Endothelial cell of umbilical vein (primary cell): ENCODE measurements at regions not wholly inside any gene's neighbourhood (a gene's known extent, or its start where the extent isn't known, plus 50 kb on each side); places are given as distances from the start of the nearest gene placed in this dataset.
"Not testable (repeated sequence)": the region's sequence is repeated elsewhere in the genome, so short reads cannot be mapped to it uniquely, and the experiment has no call there.

Source experiments
- BruUV-seq: library from RNA; stranded (reverse); fragments of 400-500 nt; replicated peaks from 2 replicates; lab custom pipeline; 2021; lab: Mats Ljungman, UMichigan
- CTCF ChIA-PET: fragments of 300-600, 350-600 bp; sonication (Branson Sonifier 250); formaldehyde crosslinking; loops from one replicate; lab custom pipeline; 2021; ENCODE audit warnings: antibody characterized with exemption, inconsistent platforms; lab: Charles Lee
- POLR2A ChIA-PET: fragments of 300-600, 350-600 bp; sonication (Branson Sonifier 250); formaldehyde crosslinking; loops from one replicate; lab custom pipeline; 2021; ENCODE audit warnings: antibody characterized with exemption, inconsistent platforms; lab: Charles Lee
- DNase-seq: peaks from one replicate; pipeline ENCODE4 v3.0.0-alpha.2; 2011; ENCODE audit warnings: low read depth, low spot score
- FAIRE-seq: peaks from 2 replicates; lab custom pipeline; 2011; peaks lifted over from hg19 to GRCh38; lab: Jason Lieb, UNC
- H2AFZ ChIP-seq: 2 replicates; pipeline ENCODE4 v1.6.0; 2012; ENCODE audit warnings: low read depth, low read length, control low read depth, inconsistent platforms
- H3K27ac ChIP-seq: 2 replicates; pipeline ENCODE4 v1.5.1; 2011; ENCODE audit warnings: low read depth, mild to moderate bottlenecking, control low read depth, low read length, moderate library complexity; ENCODE audit not compliant: insufficient read depth
- H3K27me3 ChIP-seq, 2 experiments: 2 replicates each; pipeline versions ENCODE4 v1.6.0 to v1.6.1; 2011; ENCODE audit warnings: low read length in 2 of 2, mixed read lengths in 1 of 2; ENCODE audit not compliant: control insufficient read depth in 2 of 2, insufficient read depth in 2 of 2
- H3K36me3 ChIP-seq, 2 experiments: 2 replicates in 1 of 2; 3 replicates in 1 of 2; pipeline ENCODE4 v1.5.1; 2011; ENCODE audit warnings: low read length in 2 of 2, mild to moderate bottlenecking in 1 of 2, moderate library complexity in 1 of 2; ENCODE audit not compliant: control insufficient read depth in 2 of 2, insufficient read depth in 2 of 2; ENCODE audit errors: extremely low read depth in 1 of 2
- H3K4me1 ChIP-seq: 3 replicates; pipeline ENCODE4 v1.5.1; 2011; ENCODE audit warnings: mild to moderate bottlenecking, low read length; ENCODE audit not compliant: control insufficient read depth, insufficient read depth; ENCODE audit errors: extremely low read depth
- H3K4me2 ChIP-seq: 2 replicates; pipeline ENCODE4 v1.6.1; 2011; ENCODE audit warnings: low read length, control low read depth, mixed read lengths; ENCODE audit not compliant: insufficient read depth
- H3K4me3 ChIP-seq, 3 experiments: fragments of 200-600 bp in 1 of 3; sonication (generic), shearing (Covaris generic) in 1 of 3; replicated peaks in 1 of 3; 2 replicates each; pipeline ENCODE4 v1.5.1; 2011 to 2016; ENCODE audit warnings: control low read depth in 3 of 3, low read length in 3 of 3, mild to moderate bottlenecking in 2 of 3, inconsistent platforms in 1 of 3, low read depth in 1 of 3, moderate library complexity in 1 of 3; ENCODE audit not compliant: insufficient read depth in 1 of 3
- H3K79me2 ChIP-seq: 2 replicates; pipeline ENCODE4 v1.6.0; 2012; ENCODE audit warnings: low read length, inconsistent platforms; ENCODE audit not compliant: control insufficient read depth, insufficient read depth
- H3K9ac ChIP-seq: replicated peaks from 2 replicates; pipeline ENCODE3; 2011; ENCODE audit warnings: low read length, control low read depth; ENCODE audit not compliant: insufficient read depth; ENCODE audit errors: extremely low read depth
- H3K9me1 ChIP-seq: replicated peaks from 3 replicates; pipeline ENCODE4 v1.6.0; 2011; ENCODE audit warnings: mild to moderate bottlenecking, low read length; ENCODE audit not compliant: control insufficient read depth, insufficient read depth; ENCODE audit errors: extremely low read depth
- H3K9me3 ChIP-seq: replicated peaks from 2 replicates; pipeline ENCODE4 v1.5.1; 2012; ENCODE audit warnings: low read length, inconsistent platforms; ENCODE audit not compliant: control insufficient read depth, insufficient read depth
- H4K20me1 ChIP-seq: replicated peaks from 2 replicates; pipeline ENCODE3; 2011; ENCODE audit warnings: mild to moderate bottlenecking, low read length; ENCODE audit not compliant: control insufficient read depth, insufficient read depth; ENCODE audit errors: extremely low read depth
- EZH2 ChIP-seq: IDR thresholded peaks from 2 replicates; pipeline ENCODE4 v1.6.1; 2012; ENCODE audit warnings: borderline replicate concordance, low read depth, mild to moderate bottlenecking, moderate library complexity, low read length, inconsistent platforms; ENCODE audit not compliant: severe bottlenecking
- JUN ChIP-seq: IDR thresholded peaks from 2 replicates; pipeline ENCODE4 v1.6.1; 2011; ENCODE audit warnings: borderline replicate concordance, low read depth; ENCODE audit not compliant: insufficient read length, insufficient read depth
- MYC ChIP-seq: IDR thresholded peaks from one replicate; pipeline ENCODE4 v1.6.1; 2011; ENCODE audit warnings: mild to moderate bottlenecking, low read depth, low read length
- POLR2A ChIP-seq: IDR thresholded peaks from 2 replicates; pipeline ENCODE4 v1.6.1; 2012; ENCODE audit warnings: low read depth, mild to moderate bottlenecking, control low read depth, low read length
- dilution Hi-C: fragments of 300-500 bp; cut with MboI; formaldehyde crosslinking; loops from one replicate; pipeline ENCODE4 v1.15.0; 2019; ENCODE audit warnings: low sequenced_read_pairs; ENCODE audit not compliant: extremely low pct_ligation_motif_present
- intact Hi-C: fragments of 100-400 bp; cut with micrococcal nuclease; formaldehyde crosslinking; loops from one replicate; pipeline ENCODE4 v1.10.0; 2022
- TF ChIP-seq, protein P1 (sequence below): IDR thresholded peaks from 2 replicates; pipeline ENCODE4 v1.6.1; 2011; ENCODE audit not compliant: insufficient read depth, insufficient read length
- TF ChIP-seq, protein P2 (sequence below), 2 donors: IDR thresholded peaks; 1 replicate in 1 of 2; 2 replicates in 1 of 2; pipeline ENCODE4 v1.5.1; 2011; ENCODE audit warnings: low read length in 2 of 2, mild to moderate bottlenecking in 2 of 2, moderate library complexity in 2 of 2, control low read depth in 1 of 2, inconsistent platforms in 1 of 2, low read depth in 1 of 2; ENCODE audit not compliant: insufficient read depth in 1 of 2; ENCODE audit errors: extremely low read depth in 1 of 2

DNA sequence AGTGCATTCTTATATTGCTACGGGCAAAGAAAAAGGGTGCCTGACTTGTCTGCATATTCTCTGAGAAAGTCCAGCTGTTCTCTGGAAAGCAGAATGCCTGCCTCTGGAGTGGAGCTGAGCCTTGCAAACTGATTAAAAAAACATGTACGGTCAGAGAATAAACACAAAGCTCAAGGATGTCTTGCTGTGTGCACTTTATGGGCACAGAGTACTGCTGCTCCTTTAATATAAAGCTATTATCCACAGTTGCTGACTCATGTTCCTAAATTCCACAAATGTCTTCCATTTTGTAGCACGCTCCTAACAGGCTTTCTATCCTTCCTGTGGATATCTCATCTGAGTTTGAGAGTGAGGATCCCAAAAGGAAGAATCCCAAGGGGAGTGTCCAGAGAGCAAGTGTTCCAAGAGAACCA lies 229.0 kb downstream of the MREG start:
- intact Hi-C loops = loop anchor here (2.0 kb wide), 1 partner anchor 26 kb away; no protein-coding TSS in a partner anchor
- Histone ChIP-seq H3K4me1 (no peaks in the 10 kb centered on the region), H3K79me2 (peaks cover 12% of the 10 kb centered on the region), H4K20me1 (no peaks in the 10 kb centered on the region), H3K4me3 (no peak overlapping the region), H3K27ac (no peak overlapping the region), H3K9ac (no peak overlapping the region), H2AFZ (no peak overlapping the region), H3K9me1 (no peaks in the 10 kb centered on the region), H3K27me3 (no peaks in the 10 kb centered on the region), H3K9me3 (no peaks in the 10 kb centered on the region), H3K4me2 (no peak overlapping the region), H3K36me3 (peaks cover 7 to 14% of the 10 kb centered on the region in 2 experiments)
- BruUV-seq = no TSS peak
- dilution Hi-C loops = no loop called here
- FAIRE-seq (no peak), DNase-seq (no peak)
- TF ChIP-seq POLR2A (no peak), MYC (no peak), EZH2 (no peak), JUN (no peak)
- TF ChIP-seq, protein P1, sequence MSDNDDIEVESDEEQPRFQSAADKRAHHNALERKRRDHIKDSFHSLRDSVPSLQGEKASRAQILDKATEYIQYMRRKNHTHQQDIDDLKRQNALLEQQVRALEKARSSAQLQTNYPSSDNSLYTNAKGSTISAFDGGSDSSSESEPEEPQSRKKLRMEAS = no peak
- TF ChIP-seq, protein P2, sequence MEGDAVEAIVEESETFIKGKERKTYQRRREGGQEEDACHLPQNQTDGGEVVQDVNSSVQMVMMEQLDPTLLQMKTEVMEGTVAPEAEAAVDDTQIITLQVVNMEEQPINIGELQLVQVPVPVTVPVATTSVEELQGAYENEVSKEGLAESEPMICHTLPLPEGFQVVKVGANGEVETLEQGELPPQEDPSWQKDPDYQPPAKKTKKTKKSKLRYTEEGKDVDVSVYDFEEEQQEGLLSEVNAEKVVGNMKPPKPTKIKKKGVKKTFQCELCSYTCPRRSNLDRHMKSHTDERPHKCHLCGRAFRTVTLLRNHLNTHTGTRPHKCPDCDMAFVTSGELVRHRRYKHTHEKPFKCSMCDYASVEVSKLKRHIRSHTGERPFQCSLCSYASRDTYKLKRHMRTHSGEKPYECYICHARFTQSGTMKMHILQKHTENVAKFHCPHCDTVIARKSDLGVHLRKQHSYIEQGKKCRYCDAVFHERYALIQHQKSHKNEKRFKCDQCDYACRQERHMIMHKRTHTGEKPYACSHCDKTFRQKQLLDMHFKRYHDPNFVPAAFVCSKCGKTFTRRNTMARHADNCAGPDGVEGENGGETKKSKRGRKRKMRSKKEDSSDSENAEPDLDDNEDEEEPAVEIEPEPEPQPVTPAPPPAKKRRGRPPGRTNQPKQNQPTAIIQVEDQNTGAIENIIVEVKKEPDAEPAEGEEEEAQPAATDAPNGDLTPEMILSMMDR (IDR thresholded peaks at IDR 0.05; ENCODE audit: extremely low read depth in 1 of 2, insufficient read depth in 1 of 2, low read depth in 1 of 2, low read length in 2 of 2) = no peak
- ChIA-PET CTCF (interaction anchor here (0.9 to 1.6 kb wide), 2 partner anchors 8 to 44 kb away, joined by 3 to 5 read pairs; no protein-coding TSS in a partner anchor), POLR2A (no interaction called here)

DNA sequence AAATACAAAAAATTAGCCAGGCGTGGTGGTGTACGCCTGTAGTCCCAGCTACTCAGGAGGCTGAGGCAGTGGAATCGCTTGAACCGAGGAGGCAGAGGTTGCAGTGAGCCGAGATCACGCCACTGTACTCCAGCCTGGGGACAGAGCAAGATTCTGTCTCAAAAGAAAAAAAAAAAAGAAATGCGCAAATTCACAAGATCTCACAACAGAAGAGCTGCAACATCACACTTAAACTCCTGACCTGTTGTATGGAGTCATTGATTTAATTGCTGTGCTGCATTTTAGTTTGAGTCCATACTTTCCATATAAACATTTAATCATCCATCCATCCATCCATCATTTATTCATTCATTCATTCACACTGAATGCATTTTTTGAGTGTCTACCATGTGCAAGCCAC lies 229.7 kb downstream of the MREG start:
- CTCF ChIA-PET = interaction anchor here (0.9 kb wide), 1 partner anchor 31 kb away, joined by 4 read pairs; no protein-coding TSS in a partner anchor
- POLR2A ChIA-PET, H3K27ac ChIP-seq, BruUV-seq, H4K20me1 ChIP-seq, H3K9ac ChIP-seq, dilution Hi-C loops, H3K4me1 ChIP-seq, H3K4me3 ChIP-seq, H2AFZ ChIP-seq, H3K27me3 ChIP-seq, DNase-seq, H3K9me1 ChIP-seq, FAIRE-seq, H3K9me3 ChIP-seq, H3K4me2 ChIP-seq: not testable (repeated sequence)
- H3K36me3 ChIP-seq = peaks cover 8 to 14% of the 10 kb centered on the region in 2 experiments
- H3K79me2 ChIP-seq = peaks cover 11% of the 10 kb centered on the region
- intact Hi-C loops = loop anchor here (2.0 kb wide), 1 partner anchor 25 kb away; no protein-coding TSS in a partner anchor
